22Rv1 (cell line): ENCODE measurements at regions not wholly inside any gene's neighbourhood (a gene's known extent, or its start where the extent isn't known, plus 50 kb on each side); places are given as distances from the start of the nearest gene placed in this dataset.

ENCODE experiments used
- ZFX ChIP-seq: fragments of 450-650 bp; IDR thresholded peaks from 2 replicates; pipeline ENCODE4 v1.6.1; 2017; ENCODE audit warnings: antibody characterized with exemption, borderline replicate concordance
- TF ChIP-seq, protein P1 (sequence below): fragments of 450-650 bp; IDR thresholded peaks from 2 replicates; pipeline ENCODE4 v1.5.1; 2017; ENCODE audit warnings: mild to moderate bottlenecking

DNA sequence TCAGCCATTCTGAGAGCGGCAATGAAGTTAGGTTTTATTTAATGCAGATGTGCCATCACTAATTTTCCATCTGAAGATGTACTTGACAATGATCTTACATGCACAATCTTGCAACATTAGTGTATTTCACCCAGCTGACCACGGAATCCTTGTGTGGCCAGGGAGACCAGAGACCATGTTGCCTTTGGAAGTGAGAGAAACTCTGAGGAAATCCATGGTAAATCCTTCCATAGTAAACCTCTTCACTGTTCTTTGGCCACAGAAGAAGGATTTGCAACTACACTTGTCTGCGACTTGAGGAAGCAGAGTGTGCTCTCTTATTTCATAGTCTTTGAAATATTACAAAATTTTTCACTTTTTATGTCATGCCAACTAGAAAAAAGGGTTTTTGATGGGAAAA lies 128.4 kb upstream of the IGSF10 start:
- TF ChIP-seq, protein P1, sequence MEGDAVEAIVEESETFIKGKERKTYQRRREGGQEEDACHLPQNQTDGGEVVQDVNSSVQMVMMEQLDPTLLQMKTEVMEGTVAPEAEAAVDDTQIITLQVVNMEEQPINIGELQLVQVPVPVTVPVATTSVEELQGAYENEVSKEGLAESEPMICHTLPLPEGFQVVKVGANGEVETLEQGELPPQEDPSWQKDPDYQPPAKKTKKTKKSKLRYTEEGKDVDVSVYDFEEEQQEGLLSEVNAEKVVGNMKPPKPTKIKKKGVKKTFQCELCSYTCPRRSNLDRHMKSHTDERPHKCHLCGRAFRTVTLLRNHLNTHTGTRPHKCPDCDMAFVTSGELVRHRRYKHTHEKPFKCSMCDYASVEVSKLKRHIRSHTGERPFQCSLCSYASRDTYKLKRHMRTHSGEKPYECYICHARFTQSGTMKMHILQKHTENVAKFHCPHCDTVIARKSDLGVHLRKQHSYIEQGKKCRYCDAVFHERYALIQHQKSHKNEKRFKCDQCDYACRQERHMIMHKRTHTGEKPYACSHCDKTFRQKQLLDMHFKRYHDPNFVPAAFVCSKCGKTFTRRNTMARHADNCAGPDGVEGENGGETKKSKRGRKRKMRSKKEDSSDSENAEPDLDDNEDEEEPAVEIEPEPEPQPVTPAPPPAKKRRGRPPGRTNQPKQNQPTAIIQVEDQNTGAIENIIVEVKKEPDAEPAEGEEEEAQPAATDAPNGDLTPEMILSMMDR, result no peak
- TF ChIP-seq ZFX, result no peak
